Type B pancreatic cell (in vitro differentiated cells): ENCODE measurements at regions not wholly inside any gene's neighbourhood (a gene's known extent, or its start where the extent isn't known, plus 50 kb on each side); places are given as distances from the start of the nearest gene placed in this dataset.

Experiments
- DNase-seq: peaks from one replicate; pipeline ENCODE4 v3.0.0; 2021; ENCODE audit warnings: mixed read lengths; ENCODE audit not compliant: unreplicated experiment; ENCODE audit errors: extremely low spot score
- H3K27ac Mint-ChIP-seq: 2 replicates; pipeline ENCODE4 v1.8.0; 2021; ENCODE audit warnings: mild to moderate bottlenecking, mixed read lengths
- H3K27me3 Mint-ChIP-seq: 2 replicates; pipeline ENCODE4 v1.8.0; 2021; ENCODE audit warnings: mixed read lengths
- H3K36me3 Mint-ChIP-seq: 2 replicates; pipeline ENCODE4 v1.8.0; 2021; ENCODE audit warnings: mixed read lengths
- H3K4me1 Mint-ChIP-seq: one replicate; pipeline ENCODE4 v1.8.0; 2021; ENCODE audit warnings: mixed read lengths; ENCODE audit not compliant: unreplicated experiment
- H3K4me3 Mint-ChIP-seq: 2 replicates; pipeline ENCODE4 v1.8.0; 2021; ENCODE audit warnings: mild to moderate bottlenecking, mixed read lengths
- H3K9me3 Mint-ChIP-seq: 2 replicates; pipeline ENCODE4 v1.8.0; 2021; ENCODE audit warnings: mixed read lengths
- CTCF ChIP-seq: fragments of 200-600 bp; sonication (generic); conservative IDR thresholded peaks from 2 replicates; pipeline ENCODE4 v1.5.0; 2021; ENCODE audit warnings: antibody characterized with exemption, mild to moderate bottlenecking

GRCh38 chr4:124868495-124868894 is 156.0 kb upstream of the ANKRD50 start:
- H3K27me3 Mint-ChIP-seq: no peaks in the 10 kb centered on the region
- H3K27ac Mint-ChIP-seq: no peak overlapping the region
- DNase-seq: no peak
- no peak overlapping the region for H3K4me3 Mint-ChIP-seq
- no peaks in the 10 kb centered on the region for H3K4me1 Mint-ChIP-seq
- H3K9me3 Mint-ChIP-seq: peaks cover 3% of the 10 kb centered on the region
- TF ChIP-seq CTCF: no peak
- no peaks in the 10 kb centered on the region for H3K36me3 Mint-ChIP-seq

- no peak overlapping the region for H3K27ac Mint-ChIP-seq
- H3K4me1 Mint-ChIP-seq: peaks cover 2% of the 10 kb centered on the region
- H3K27me3 Mint-ChIP-seq: no peaks in the 10 kb centered on the region
- TF ChIP-seq CTCF: no peak
- no peak for DNase-seq
- H3K9me3 Mint-ChIP-seq: no peaks in the 10 kb centered on the region
- H3K36me3 Mint-ChIP-seq: no peaks in the 10 kb centered on the region
- H3K4me3 Mint-ChIP-seq: no peak overlapping the region
These were observed 155.0 kb upstream of the ANKRD50 start for GRCh38 chr4:124867536-124867935.

- H3K4me3 Mint-ChIP-seq: no peak overlapping the region
- H3K27ac Mint-ChIP-seq: no peak overlapping the region
- H3K4me1 Mint-ChIP-seq: peaks cover 3% of the 10 kb centered on the region
- TF ChIP-seq CTCF: no peak
- no peaks in the 10 kb centered on the region for H3K36me3 Mint-ChIP-seq
- no peaks in the 10 kb centered on the region for H3K9me3 Mint-ChIP-seq
- no peaks in the 10 kb centered on the region for H3K27me3 Mint-ChIP-seq
- DNase-seq: no peak
These were observed 153.8 kb upstream of the ANKRD50 start for GRCh38 chr4:124866301-124866700.

GRCh38 chr4:124863040-124863545 is 150.6 kb upstream of the ANKRD50 start:
- Mint-ChIP-seq H3K27me3 (no peaks in the 10 kb centered on the region), H3K4me1 (peaks cover 8% of the 10 kb centered on the region), H3K27ac (peak overlapping the region; percentile 37), H3K9me3 (no peaks in the 10 kb centered on the region), H3K4me3 (no peak overlapping the region), H3K36me3 (no peaks in the 10 kb centered on the region)
- TF ChIP-seq CTCF: no peak
- no peak for DNase-seq

GRCh38 chr4:124862261-124862660 is 149.7 kb upstream of the ANKRD50 start:
- no peak for DNase-seq
- no peak overlapping the region for H3K4me3 Mint-ChIP-seq
- peaks cover 1% of the 10 kb centered on the region for H3K9me3 Mint-ChIP-seq
- no peaks in the 10 kb centered on the region for H3K36me3 Mint-ChIP-seq
- H3K4me1 Mint-ChIP-seq: peaks cover 8% of the 10 kb centered on the region
- TF ChIP-seq CTCF: no peak
- no peak overlapping the region for H3K27ac Mint-ChIP-seq
- no peaks in the 10 kb centered on the region for H3K27me3 Mint-ChIP-seq

GRCh38 chr4:124861761-124862160 is 149.2 kb upstream of the ANKRD50 start:
- Mint-ChIP-seq H3K4me3 (no peak overlapping the region), H3K27ac (no peak overlapping the region)

More at GRCh38 chr4:124861761-124862160, 149.2 kb upstream of the ANKRD50 start:
- Mint-ChIP-seq H3K9me3 (peaks cover 3% of the 10 kb centered on the region), H3K36me3 (no peaks in the 10 kb centered on the region), H3K4me1 (peaks cover 8% of the 10 kb centered on the region), H3K27me3 (no peaks in the 10 kb centered on the region)
- no peak for TF ChIP-seq CTCF
- no peak for DNase-seq
